ENCODE measurements at regions not wholly inside any gene's neighbourhood (a gene's known extent, or its start where the extent isn't known, plus 50 kb on each side); places are given as distances from the start of the nearest gene placed in this dataset.

DNA sequence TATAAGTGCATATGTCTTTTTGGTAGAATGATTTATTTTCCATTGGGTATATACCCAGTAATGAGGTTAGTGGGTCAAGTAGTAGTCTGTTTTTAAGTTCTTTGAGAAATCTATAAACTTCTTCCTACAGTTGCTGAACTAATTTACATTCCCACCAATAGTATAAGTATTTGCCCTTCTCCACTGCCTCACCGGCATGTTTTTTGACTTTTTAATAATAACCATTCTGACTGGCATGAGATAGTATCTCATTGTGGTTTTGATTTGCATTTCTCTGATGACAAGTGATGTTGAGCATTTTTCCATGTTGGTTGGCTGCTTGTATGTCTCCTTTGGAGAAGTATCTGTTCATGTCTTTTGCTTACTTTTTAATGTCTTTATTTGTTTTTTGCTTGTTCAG is 94.1 kb upstream of the TP63 start:
- no peak overlapping the region for H3K4me3 ChIP-seq (replicated peaks in 1 of 3; ENCODE audit: low read depth in 2 of 3, low read length in 3 of 3)
- Mint-ChIP-seq H3K27me3 (ENCODE audit: low read depth in 3 of 3) (peaks cover 0 to 11% (median 0%) of the 10 kb centered on the region in 3 donors), H3K4me1 (no peaks in the 10 kb centered on the region), H3K4me3 (no peak overlapping the region), H3K36me3 (no peaks in the 10 kb centered on the region), H3K27ac (no peak overlapping the region), H3K9me3 (peaks cover 0 to 2% (median 0%) of the 10 kb centered on the region in 7 donors)
- intact Hi-C loops (cut with micrococcal nuclease): no loop called here
- no peaks in the 10 kb centered on the region for H4K20me1 ChIP-seq (ENCODE audit: insufficient read depth, low read length)
- WGBS (ENCODE audit: insufficient coverage): no CpG with 5 or more reads among the region's 1 CpG
- H3K4me1 ChIP-seq (ENCODE audit: control insufficient read depth in 1 of 2, insufficient read depth in 2 of 2, low read length in 2 of 2): no peaks in the 10 kb centered on the region
- no peak overlapping the region for H3K27ac ChIP-seq (ENCODE audit: low read depth in 1 of 2, low read length in 2 of 2)
- H3K9me3 ChIP-seq (replicated peaks in 1 of 2; ENCODE audit: control insufficient read depth in 1 of 2, insufficient read depth in 1 of 2, low read length in 2 of 2): no peaks in the 10 kb centered on the region
- H3K79me2 ChIP-seq (ENCODE audit: insufficient read depth, low read length): no peaks in the 10 kb centered on the region
- no peak overlapping the region for H3K9ac ChIP-seq (ENCODE audit: insufficient read depth, low read length, poor library complexity, severe bottlenecking)
- no peak overlapping the region for H3K4me2 ChIP-seq (replicated peaks; ENCODE audit: extremely low read depth, low read length, poor library complexity, severe bottlenecking)
- TF ChIP-seq, protein P1, sequence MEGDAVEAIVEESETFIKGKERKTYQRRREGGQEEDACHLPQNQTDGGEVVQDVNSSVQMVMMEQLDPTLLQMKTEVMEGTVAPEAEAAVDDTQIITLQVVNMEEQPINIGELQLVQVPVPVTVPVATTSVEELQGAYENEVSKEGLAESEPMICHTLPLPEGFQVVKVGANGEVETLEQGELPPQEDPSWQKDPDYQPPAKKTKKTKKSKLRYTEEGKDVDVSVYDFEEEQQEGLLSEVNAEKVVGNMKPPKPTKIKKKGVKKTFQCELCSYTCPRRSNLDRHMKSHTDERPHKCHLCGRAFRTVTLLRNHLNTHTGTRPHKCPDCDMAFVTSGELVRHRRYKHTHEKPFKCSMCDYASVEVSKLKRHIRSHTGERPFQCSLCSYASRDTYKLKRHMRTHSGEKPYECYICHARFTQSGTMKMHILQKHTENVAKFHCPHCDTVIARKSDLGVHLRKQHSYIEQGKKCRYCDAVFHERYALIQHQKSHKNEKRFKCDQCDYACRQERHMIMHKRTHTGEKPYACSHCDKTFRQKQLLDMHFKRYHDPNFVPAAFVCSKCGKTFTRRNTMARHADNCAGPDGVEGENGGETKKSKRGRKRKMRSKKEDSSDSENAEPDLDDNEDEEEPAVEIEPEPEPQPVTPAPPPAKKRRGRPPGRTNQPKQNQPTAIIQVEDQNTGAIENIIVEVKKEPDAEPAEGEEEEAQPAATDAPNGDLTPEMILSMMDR (IDR thresholded peaks at IDR 0.05): no peak
- H3K36me3 ChIP-seq (replicated peaks in 1 of 2; ENCODE audit: control insufficient read depth in 1 of 2, insufficient read depth in 2 of 2, low read length in 2 of 2): no peaks in the 10 kb centered on the region
- no peaks in the 10 kb centered on the region for H3K27me3 ChIP-seq (ENCODE audit: control insufficient read depth in 2 of 2, insufficient read depth in 2 of 2, low read length in 2 of 2)
- DNase-seq: no peak
- H2AFZ ChIP-seq (ENCODE audit: insufficient read depth, low read depth, low read length, poor library complexity, severe bottlenecking): no peak overlapping the region

DNA sequence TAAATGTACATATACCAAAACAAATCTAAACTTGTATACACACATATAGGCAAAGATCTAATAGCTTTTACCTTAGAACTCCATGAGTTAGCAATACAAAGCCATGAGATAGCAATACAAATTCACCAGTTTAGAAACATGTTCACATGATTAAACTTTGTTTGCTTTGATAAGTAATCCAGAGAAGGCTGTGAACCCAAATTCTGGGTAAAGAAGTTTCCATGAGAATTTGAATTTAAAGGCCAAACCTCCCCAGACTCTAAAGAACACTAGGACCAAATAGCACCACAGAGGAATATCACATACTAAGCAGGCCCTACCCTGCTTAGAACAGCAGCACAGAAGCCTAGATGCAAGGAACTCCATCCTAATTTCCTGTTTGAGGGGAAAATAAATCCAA is 83.7 kb upstream of the TP63 start:
- Histone ChIP-seq H3K27me3 (ENCODE audit: control insufficient read depth in 2 of 2, insufficient read depth in 2 of 2, low read length in 2 of 2) (no peaks in the 10 kb centered on the region), H3K4me1 (ENCODE audit: control insufficient read depth in 1 of 2, insufficient read depth in 2 of 2, low read length in 2 of 2) (no peaks in the 10 kb centered on the region), H3K36me3 (replicated peaks in 1 of 2; ENCODE audit: control insufficient read depth in 1 of 2, insufficient read depth in 2 of 2, low read length in 2 of 2) (no peaks in the 10 kb centered on the region), H3K79me2 (ENCODE audit: insufficient read depth, low read length) (no peaks in the 10 kb centered on the region), H3K4me3 (replicated peaks in 1 of 3; ENCODE audit: low read depth in 2 of 3, low read length in 3 of 3) (no peak overlapping the region), H2AFZ (ENCODE audit: insufficient read depth, low read depth, low read length, poor library complexity, severe bottlenecking) (no peak overlapping the region), H4K20me1 (ENCODE audit: insufficient read depth, low read length) (no peaks in the 10 kb centered on the region), H3K27ac (ENCODE audit: low read depth in 1 of 2, low read length in 2 of 2) (no peak overlapping the region), H3K9ac (ENCODE audit: insufficient read depth, low read length, poor library complexity, severe bottlenecking) (no peak overlapping the region), H3K4me2 (replicated peaks; ENCODE audit: extremely low read depth, low read length, poor library complexity, severe bottlenecking) (no peak overlapping the region), H3K9me3 (replicated peaks in 1 of 2; ENCODE audit: control insufficient read depth in 1 of 2, insufficient read depth in 1 of 2, low read length in 2 of 2) (peaks cover 8 to 20% of the 10 kb centered on the region in 2 donors)
- TF ChIP-seq, protein P1 (IDR thresholded peaks at IDR 0.05): no peak
- Mint-ChIP-seq H3K9me3 (peaks cover 3 to 14% (median 10%) of the 10 kb centered on the region in 7 donors), H3K4me1 (no peaks in the 10 kb centered on the region), H3K27me3 (ENCODE audit: low read depth in 3 of 3) (peaks cover 0 to 2% (median 0%) of the 10 kb centered on the region in 3 donors), H3K4me3 (no peak overlapping the region), H3K27ac (no peak overlapping the region), H3K36me3 (no peaks in the 10 kb centered on the region)
- no peak for DNase-seq
- intact Hi-C loops (cut with micrococcal nuclease): no loop called here
